GM19023 (cell line): ENCODE measurements at regions not wholly inside any gene's neighbourhood (a gene's known extent, or its start where the extent isn't known, plus 50 kb on each side); places are given as distances from the start of the nearest gene placed in this dataset.

Experiments used
- ATAC-seq: cut with Tn5 transposase; IDR thresholded peaks from one replicate; pipeline ENCODE4 v1.9.1; 2021; ENCODE audit warnings: mild to moderate bottlenecking, moderate library complexity; ENCODE audit not compliant: unreplicated experiment

DNA sequence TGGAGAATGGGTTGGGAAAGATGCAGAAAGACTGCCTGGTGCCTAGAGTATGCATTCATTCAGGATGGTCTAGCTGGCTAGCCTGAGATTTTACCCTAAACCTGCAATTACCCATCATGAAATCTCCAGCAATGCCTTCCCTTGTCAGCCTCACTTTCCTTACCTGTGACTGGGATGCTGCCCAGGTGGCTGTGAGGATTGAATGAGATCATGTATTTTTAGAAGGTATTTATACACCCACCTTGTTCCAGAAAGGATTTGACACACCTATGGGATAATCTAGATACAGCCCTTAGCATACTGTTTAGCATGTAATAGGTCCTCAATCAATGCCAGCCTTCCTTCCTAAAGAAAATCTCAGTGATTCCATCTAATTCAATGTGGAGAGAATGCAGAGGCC is 561.4 kb downstream of the CDK5RAP2 start:
- ATAC-seq = no peak

DNA sequence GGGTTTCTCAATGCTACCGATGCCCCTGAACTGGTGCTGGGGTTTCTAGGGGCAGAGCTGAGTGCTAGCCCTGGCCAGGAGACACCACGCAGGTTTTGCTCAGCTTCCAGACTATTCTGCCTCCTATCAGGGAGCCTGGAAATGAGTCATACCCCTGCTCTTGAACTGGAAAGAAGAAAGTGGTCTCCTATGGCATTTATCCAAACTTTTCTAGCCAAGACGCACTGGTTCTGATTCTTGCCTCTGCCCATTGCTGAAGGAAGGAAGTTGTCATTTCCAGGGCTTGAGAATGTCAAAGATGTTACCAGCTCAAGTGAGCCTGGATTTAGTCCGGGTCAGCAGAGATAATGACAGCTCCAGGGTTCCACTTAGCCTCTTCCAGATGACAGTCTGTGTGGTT is 561.9 kb downstream of the CDK5RAP2 start:
- ATAC-seq = no peak

DNA sequence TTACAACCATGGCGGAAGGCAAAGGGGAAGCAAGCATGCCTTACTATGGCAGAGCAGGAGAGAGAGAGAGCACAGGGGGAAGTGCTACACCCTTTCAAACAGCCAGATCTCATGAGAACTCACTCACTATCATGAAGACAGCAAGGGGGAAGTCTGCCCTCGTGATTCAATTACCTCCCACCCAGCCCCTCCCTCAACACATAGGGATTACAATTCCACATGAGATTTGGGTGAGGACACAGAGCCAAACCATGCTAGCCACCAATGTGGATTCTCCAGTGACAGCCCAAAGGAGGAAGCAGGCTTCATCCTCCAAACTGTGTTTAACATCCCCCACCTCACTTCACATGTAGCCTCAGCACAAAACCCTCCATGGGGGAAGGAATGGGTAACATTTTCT is 563.7 kb downstream of the CDK5RAP2 start:
- ATAC-seq = no peak

DNA sequence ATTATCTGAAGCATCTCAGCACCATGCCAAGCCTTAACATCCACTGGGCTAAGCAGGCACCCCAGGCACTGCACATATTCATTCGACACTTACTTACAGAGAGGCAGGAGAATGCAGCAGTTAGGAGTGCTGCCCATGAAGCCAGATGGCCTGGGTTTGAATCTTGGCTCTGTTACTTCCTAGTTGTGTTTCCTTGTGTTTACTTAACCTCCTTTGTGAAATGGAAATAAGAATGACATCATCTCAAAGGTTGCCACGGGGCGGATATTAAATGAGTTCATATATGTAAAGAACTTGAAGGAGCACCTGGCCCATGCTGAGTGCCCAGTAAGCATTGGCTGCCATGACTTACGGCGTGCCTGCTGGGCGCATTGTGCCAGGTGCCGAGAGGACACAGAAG is 565.2 kb downstream of the CDK5RAP2 start:
- ATAC-seq = no peak

DNA sequence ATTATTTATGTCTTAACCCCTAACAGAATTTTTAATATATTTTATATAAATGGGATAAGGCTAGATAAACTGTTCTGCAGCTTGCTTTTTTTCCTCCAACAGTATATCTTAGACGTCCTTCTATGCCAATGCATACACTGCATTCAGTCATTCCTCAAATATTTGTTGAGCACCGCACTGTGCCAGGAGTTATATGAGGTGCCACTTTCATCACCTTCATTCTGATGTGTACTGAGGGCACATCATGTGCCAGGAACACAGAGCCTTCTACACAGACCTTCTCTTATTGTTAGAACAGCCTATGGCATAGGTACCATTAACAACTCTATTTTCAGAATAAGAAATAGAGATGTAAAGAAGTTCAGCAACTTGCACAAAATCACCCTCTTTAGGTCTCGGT is 570.1 kb downstream of the CDK5RAP2 start:
- ATAC-seq = no peak

DNA sequence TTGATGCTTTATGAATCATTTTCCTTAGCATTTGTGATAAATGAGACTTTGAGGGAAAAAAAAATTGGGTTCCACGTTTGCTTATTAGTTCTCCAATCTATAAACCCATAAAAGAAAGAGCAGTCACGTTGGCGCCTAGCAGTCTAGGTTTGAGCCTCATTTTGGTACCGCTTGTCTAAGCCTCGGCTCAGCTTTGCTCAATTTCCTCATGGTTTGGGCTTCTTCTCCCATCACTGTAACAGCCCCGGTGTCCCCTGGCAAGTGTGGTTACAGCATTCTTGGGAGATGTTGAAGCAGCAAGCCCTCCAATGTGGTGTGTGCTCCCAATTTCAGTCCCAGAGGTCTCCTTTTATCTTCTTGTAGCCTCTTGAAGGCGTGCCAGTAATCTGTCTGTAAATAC is 578.4 kb downstream of the CDK5RAP2 start:
- ATAC-seq = no peak

DNA sequence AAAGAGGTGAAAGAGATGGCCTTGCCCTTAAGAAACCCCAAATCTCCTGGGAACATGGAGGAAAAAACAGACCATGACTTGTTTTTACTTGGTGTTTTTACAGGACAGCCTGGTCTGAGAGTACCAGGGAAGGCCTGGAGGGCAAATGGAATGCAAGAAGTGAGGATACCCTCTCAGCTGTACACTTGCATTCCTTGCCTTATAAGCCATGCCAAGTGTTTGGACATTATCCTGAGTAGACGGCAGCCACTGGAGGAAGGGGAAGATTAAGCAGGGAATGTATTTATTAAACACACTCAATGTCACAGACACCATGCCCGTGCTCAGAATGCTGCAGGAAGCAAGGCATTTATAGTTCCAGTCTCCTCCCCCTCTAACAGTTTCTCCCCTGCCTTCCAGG is 581.4 kb downstream of the CDK5RAP2 start:
- ATAC-seq = no peak

DNA sequence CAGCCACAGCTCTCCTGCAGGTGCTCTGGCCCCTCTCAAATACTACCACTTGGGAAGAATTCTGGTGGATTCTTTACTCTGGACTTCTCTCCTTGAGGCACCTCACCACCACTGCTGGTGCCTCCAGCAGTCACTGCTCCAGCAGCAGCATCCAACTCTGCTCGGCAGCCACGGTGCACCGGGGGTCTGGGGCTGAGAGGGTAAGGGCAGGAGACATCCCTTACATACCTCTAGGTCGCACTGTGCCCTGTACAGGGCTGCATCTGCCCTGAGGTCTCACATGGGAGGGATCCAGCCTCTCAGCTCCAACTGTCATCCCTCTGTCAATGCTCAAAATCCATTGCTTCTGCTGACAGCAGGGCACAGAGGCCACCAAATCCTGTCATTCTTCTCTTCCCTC is 588.2 kb downstream of the CDK5RAP2 start:
- no peak for ATAC-seq

DNA sequence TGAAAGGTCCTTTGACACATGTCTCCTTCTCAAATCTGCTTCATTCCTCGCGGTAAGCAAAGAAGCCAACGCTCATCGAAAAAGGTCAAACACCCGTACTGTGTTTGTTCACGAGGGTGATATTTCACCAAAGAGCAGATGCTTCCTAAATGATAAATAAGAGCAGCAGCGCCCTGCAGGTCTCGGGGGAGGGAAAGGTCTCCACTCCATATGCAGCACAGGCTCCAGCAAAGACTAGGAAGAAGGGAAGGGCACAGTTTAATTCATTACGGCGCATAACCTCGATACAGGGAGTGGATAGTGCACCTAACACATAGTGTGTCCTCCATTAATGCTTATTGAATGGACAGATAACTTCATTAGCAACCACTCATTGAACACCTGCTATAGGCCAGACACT is 593.3 kb downstream of the CDK5RAP2 start:
- no peak for ATAC-seq

DNA sequence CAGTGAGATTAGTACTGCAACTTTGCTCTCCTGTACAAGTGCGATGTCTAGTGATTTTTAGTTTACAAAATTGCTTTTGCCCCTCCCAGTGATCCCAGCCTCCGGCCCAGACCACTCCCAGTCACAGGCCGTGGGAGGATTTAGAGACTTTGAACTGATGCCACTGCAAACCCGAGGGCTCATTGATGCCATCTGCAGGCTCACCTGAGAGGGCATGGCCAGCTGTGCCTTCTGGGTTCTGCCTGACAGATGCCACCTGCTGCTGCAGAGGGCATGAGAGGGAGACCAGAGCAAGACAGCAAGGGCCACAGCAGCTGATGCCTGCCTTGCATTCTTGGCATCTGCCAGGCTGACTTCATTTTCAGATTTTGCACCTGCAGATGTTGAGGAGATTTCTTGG is 593.8 kb downstream of the CDK5RAP2 start:
- no peak for ATAC-seq

DNA sequence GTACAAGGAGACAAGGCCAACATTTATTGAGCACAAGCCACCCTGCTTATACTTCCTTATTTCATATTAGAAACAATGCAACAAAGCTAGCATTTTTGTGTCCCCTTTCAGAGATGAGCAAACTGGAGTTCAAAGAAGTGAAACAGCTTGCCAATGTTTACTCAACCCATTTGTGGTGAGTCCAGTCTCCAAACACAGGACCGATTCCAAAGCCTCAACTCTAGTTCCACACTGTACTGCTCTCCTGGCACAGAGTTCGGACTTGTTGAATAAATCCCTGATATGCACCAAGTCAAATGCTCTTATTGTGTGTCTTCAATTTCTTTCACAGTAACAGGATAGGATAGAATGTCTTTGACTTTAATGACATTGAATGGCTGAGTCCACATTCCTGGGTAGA is 604.8 kb upstream of the BRINP1 start:
- no peak for ATAC-seq

DNA sequence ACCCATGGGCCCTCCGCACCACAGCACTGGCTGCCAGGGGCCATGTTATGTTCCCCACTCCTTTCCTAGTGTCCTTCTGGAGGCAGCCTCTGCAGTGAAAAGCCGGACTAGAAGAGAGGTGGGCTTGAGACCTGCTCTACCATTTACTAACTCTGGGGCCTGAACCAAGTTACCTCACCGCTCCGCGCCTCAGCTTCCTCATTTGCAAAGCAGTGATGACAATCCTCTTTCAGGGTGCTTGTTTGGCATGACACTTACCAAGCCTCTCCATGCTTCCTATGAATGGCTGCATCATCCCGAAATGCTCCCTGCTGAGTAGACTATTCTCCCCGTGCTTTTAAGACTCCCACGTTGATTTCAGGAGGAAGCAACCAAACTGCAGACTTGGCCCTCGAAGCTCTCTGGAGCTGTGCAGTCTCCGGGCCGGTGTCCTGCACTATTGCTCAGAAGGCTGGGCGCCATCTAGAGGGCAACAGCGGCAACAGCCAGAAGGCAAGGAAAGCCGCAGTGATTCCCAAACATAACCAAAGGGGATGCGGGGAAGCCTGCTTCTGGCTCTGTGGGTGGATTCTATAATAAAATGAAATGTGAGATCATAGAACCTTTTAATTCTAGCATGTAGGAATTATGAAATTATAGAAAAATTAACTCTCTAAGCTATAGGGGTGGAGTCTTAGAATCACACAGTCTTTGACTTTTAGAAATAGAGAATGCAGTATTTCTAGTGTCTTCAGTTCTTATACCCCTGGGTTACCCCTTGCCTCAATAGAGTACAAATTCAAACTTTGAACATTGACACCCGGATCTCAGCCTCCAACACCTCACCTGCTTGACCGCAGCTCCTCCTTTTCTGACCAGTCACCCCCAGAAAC is 599.8 kb upstream of the BRINP1 start:
- ATAC-seq = peak; percentile 84

DNA sequence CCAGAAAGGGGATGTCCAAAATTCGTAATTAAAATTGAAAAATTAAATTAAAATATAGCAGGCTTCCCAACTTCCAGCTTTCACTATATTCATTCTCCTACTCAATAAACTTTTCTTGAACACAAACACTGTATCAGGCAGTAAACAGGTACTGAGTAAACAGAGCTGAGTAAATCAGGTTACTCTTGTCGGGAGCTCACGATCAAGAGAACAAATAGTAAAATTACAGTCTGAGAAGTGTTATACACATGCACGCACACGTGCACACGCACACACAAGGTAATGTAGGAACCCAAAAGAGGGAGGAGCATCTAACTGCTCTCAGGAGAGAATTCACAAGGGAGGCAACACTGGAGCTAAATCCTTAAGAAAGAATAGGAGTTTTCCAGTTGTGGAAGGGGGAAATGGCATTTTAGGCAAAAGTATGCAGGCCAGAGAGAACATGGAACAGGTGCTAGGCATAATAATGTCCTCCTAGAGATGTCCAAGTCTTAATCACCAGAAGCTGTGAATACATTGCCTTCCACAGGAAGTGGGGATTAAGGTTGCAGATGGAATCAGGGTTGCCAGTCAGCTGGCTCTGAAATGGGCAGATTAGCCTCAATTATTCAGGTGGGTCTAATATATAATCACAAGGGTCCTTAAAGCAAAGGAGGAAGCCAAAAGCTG is 598.8 kb upstream of the BRINP1 start:
- ATAC-seq = no peak

DNA sequence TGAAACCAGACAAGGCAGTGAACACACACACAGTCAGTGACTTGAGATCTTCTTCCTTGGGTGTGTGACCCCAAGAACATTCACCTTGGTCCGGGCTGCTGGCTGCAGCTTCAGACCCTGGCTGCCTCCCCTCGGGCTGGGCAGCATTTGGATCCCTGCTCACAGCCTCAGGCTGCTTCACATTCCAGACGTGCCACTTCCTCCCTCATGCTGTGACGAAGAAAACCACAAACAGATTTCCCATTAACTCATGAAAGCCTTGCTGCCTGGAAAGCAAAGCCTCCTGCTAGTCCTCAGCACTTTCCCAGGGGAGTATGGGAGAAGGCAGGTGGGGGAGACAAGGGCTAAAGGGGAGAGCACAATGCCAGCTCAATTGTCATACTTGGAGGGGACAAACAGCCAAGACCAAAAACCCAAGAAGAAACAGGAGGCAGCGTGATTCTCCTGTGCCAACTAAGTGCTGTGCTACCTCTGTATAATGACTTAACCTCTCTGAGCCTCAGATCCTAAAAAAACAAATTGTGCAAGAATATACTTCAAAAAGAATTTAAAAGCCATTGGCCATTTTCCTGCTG is 594.6 kb upstream of the BRINP1 start:
- ATAC-seq = no peak

DNA sequence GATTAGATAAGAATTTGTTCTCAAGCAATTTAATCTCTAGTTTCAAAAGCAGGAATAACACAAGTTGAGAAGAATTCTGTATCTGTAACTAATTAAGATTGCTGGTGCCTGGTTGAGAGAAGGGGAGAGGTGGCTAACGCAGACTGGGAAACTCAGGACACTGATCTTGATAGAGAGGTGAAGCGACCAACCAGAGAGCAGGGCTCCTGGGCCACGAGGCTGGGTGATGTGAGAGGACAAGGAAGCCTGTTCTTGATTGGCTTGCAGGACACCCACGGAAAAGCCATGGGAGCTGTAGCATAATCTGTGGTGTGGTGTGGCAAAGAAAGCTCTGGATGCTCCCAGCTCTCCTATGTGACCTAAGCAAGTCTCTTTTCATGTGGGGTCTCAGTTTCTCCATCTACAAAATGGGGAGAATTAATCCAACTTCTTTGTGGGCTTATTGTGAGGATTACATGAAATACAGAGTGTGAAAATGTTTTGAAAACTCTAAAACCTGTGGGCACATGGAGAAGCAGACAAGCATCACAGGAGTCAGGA is 594.1 kb upstream of the BRINP1 start:
- ATAC-seq = no peak

DNA sequence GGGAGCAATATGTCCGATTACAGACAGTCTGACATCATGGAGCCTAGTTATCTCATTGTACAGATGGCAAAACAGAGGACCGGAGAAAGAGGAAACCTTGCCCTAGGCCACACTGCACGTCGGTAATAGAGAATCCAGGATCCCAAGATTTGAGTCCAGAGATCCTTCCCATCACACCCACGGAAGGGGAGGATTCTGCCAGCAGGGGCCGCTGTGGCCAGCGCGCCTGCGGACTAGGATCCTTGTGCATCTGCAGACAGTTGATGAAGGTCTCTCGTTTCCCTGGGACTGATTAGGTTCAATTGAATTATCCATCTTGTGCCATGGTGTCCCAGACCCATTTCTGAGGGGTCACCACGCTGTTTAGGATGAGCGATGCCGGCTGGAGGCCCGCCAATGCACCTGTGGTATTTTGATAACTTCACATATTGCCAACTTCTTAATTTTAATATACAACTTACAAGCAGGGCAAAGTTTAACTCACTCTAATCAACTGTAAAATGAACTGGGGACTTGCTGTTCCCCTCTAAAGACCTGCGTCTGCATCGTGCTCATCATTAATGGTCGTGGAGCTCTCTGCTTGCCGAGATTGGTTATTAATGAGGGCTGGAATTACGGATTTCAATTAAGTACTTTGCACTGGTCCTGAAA is 592.7 kb upstream of the BRINP1 start:
- no peak for ATAC-seq

DNA sequence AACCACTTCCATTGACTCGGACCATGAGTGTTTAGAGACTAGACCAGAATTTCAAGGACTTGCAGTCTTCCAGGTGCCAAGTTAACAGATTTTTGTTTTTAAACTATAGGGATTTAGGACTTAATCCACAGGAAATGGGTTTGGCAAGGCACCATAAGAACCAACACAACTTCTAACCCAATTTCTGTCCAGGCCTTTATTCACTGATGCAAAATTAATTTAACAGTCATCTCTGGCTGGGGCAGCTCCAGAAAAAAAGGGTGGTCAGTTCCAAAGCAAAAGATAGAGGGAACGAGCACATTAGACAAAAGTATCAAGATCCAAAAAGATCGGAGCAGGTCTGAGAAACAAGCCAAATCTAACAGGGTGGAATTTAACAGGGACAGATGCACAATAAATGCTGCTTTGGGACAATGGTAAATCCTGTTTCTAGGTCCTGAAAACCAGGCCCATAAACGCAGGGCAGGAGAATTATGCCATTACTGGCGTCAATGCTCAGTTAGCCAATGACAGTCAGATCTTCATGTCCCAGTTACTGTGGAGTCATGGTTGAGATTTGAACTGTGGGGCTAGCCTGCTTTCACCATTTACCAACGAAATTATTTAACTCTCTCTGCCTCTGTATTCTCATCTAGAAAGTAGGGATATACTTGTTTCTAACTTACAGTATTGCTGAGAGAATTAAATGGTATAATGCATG is 590.8 kb upstream of the BRINP1 start:
- no peak for ATAC-seq

DNA sequence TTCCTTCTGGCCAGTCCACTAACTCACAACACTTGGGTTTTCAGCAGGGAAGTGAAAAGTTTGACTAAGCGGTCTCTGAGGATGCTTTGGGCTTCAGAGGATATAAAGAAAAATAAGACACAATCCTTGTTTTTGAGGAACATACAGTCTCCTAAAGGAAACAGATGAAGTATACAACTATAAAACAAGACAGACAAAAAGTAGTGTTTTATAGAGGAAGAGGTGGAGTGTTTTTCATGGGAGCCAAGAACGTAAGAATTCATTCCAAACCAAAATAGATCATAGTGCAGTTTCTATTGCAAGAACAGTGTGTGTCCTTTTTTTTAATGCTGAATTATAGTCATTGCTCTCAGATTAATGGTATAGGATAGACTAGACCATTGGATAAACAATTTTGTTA is 586.9 kb upstream of the BRINP1 start:
- no peak for ATAC-seq

DNA sequence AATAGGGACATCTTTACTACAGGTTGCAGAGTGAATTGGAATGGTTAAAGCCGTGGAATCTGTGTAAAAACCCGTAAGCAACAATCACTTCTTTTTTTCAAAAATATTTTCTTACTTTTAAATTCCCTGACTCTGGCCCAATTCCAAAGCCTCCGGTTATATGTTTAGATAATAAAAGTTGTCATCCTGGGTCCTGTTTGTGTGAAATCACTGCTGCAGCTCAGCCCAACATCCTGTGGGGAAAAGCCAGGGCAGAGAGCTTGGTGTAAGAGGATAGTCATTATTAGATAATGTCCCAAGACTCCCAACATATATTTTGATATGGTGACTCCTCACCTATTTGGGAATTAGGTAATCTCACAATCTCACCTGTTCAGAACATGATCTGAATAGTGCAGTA is 586.0 kb upstream of the BRINP1 start:
- ATAC-seq = no peak

DNA sequence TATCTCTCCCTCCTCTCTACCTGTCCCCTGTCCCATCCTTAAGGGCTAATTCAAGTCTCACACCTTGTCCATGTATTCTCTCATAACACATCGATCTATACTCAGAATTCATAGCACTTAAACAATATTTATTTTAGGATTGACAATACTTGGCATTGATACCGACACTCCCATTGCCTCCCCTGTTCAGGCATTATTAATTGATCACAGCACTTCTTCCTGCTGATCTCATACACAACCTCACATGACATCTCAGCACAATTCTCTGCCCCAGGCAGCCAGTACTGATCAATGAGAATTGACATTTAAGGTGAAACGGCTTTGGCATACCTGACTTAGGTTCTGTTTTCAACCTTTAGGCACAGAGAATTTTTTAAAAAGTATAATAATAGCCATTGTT is 582.4 kb upstream of the BRINP1 start:
- no peak for ATAC-seq

DNA sequence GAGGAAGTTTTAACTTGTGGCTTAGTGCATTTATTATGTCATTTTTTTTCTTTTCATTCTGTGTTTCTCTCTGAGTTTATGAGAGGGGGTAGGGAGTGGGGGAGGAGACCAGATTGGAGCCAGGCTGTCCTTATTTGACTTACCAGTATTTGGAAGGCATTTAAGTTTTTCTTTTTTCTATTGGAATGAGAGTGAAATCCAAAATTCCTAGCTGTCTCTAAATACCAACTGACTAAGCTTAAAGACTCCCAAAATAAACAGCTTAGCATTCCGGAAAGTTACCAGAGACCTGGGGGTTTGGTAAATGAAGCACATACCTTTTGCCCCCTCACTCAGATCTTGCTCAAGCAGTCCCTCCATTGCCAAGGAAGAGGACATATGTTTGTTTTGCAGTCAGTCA is 581.9 kb upstream of the BRINP1 start:
- no peak for ATAC-seq
